ENCODE measurements at regions not wholly inside any gene's neighbourhood (a gene's known extent, or its start where the extent isn't known, plus 50 kb on each side); places are given as distances from the start of the nearest gene placed in this dataset.

- no peaks in the 10 kb centered on the region for H3K4me1 Mint-ChIP-seq
- DNase-seq: no peak
- H3K27me3 Mint-ChIP-seq: no peaks in the 10 kb centered on the region
- ATAC-seq: no peak
- CTCF ChIA-PET: no interaction called here
- H3K27ac Mint-ChIP-seq: no peak overlapping the region
- H3K9me3 Mint-ChIP-seq (ENCODE audit: low read depth): no peaks in the 10 kb centered on the region
- H3K36me3 Mint-ChIP-seq: no peaks in the 10 kb centered on the region
- no peak overlapping the region for H3K4me3 Mint-ChIP-seq
These were observed 215.7 kb upstream of the CST7 start for GRCh38 chr20:24733416-24733815.

DNA sequence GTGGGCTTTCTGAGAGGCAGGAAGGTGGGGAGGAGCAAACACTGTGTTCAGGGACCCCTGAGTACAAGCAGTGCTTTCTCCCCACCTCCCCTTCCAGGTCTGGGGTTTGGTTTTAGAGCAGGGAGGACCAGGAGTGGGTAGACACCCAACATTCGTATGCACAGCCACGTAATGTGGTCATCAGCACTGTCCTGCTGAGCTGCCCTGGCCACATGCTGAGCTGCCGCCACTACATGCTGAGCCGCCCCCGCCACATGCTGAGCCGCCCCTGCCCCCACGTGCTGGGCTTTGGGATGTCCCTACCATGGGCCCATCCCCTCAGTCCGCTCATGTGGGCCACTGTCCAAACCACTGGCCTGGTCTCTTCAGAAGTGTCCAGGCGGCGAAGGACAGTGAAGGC, 214.9 kb upstream of the CST7 start:
- H3K9me3 Mint-ChIP-seq (ENCODE audit: low read depth): no peaks in the 10 kb centered on the region
- no peaks in the 10 kb centered on the region for H3K27me3 Mint-ChIP-seq
- no peak overlapping the region for H3K4me3 Mint-ChIP-seq
- H3K27ac Mint-ChIP-seq: no peak overlapping the region
- CTCF ChIA-PET: no interaction called here
- ATAC-seq (no peak), DNase-seq (no peak)
- H3K4me1 Mint-ChIP-seq: peaks cover 3% of the 10 kb centered on the region
- no peaks in the 10 kb centered on the region for H3K36me3 Mint-ChIP-seq

GRCh38 chr20:24735263-24735662, 213.8 kb upstream of the CST7 start:
- CTCF ChIA-PET: no interaction called here
- H3K36me3 Mint-ChIP-seq: no peaks in the 10 kb centered on the region
- peaks cover 10% of the 10 kb centered on the region for H3K4me1 Mint-ChIP-seq
- ATAC-seq (no peak), DNase-seq (no peak)
- no peak overlapping the region for H3K27ac Mint-ChIP-seq
- no peaks in the 10 kb centered on the region for H3K27me3 Mint-ChIP-seq
- H3K9me3 Mint-ChIP-seq (ENCODE audit: low read depth): no peaks in the 10 kb centered on the region
- no peak overlapping the region for H3K4me3 Mint-ChIP-seq

- Mint-ChIP-seq H3K27me3 (no peaks in the 10 kb centered on the region), H3K9me3 (ENCODE audit: low read depth) (no peaks in the 10 kb centered on the region)
- CTCF ChIA-PET: no interaction called here
These were observed 212.8 kb upstream of the CST7 start for GRCh38 chr20:24736131-24736843.

DNA sequence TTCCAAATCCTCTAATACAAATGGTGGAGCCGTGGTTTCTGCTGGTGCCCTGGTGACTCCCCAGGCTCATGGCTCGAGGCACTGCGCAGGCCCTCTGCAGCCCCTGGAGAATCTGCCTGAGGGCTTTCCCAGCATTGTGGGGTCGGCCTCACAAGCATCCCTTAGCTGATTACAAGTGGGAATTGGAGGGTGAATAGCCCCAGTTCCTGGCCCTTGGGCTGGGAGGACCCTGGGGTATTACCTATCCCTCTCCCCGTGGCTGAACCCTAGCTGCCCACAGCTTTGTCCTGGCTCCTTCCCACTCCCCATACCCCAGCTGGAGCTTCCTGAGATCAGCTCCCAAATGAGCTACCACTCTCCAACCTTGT, 212.2 kb upstream of the CST7 start:
- Mint-ChIP-seq H3K27ac (no peak overlapping the region), H3K4me3 (no peak overlapping the region), H3K27me3 (no peaks in the 10 kb centered on the region), H3K4me1 (peaks cover 15% of the 10 kb centered on the region), H3K36me3 (no peaks in the 10 kb centered on the region), H3K9me3 (ENCODE audit: low read depth) (no peaks in the 10 kb centered on the region)
- ATAC-seq (no peak), DNase-seq (no peak)
- CTCF ChIA-PET: no interaction called here

More at GRCh38 chr20:24736131-24736843, 212.8 kb upstream of the CST7 start:
- Mint-ChIP-seq H3K36me3 (no peaks in the 10 kb centered on the region), H3K27ac (no peak overlapping the region), H3K4me1 (peaks cover 15% of the 10 kb centered on the region), H3K4me3 (no peak overlapping the region)
- no peak for ATAC-seq
- DNase-seq: no peak

DNA sequence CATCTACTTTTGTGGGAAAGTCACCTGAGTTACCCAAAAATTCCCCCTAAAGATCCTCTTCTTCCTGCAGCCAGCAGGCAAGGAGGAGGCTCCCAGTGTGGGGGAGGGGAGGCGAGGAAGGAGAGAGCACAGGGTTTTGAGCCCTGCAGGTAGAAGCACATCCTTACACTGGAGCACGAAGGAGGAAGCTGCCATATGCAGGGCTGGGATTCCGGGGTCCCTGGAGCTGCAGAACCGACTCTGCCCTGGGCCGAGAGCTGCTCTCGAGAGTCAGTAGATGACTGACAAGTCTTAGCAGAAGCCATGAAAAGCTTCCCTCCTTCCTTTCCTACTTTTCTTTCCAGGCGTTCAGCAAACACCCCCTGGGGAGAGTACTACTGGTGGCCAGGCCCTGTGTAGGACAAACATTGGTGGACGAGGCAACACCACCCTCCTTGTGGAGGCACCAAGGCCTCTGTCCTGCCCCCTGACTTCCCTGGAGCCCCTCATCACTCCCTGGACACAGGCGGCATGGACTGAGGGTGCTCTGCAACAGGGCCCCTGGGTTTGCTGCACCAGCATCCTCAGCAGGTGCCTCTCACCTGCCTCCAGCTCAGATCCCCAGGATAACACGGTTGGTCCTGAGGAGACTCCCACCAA, 211.7 kb upstream of the CST7 start:
- DNase-seq: no peak

DNA sequence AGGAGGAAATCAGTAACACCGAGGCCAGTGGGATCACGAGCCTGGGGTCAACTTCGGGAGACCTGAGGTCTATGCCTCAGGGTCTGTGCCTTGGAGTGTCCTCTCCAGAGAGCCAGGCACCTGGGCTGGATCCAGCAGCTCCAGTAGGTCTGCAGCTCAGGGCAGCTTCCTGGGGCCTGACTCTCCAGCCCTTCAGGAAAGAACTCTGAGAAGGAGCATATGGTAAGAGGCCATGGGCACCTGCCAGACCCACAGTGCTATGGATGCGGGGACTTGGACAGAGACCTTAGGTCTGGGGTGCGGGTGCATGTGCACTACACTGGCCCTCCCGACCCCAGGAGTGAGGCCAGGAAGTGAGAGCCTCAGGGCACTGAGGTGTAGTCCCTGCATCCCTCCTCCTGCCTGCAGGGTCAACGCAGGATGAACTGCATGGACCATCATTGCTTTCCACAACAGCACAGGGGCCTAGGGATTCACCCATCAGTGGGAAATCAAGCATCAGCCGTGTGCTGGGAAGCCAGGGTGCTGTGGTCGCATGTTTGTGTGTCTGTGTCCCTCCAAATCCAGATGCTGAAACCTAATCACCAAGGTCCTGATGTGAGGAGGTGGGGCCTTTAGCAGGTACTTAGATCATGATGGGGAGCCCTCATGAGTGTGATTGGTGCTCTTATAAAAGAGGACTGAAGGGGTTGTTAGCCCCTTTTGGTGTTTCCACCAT, 210.9 kb upstream of the CST7 start:
- Mint-ChIP-seq H3K9me3 (ENCODE audit: low read depth) (no peaks in the 10 kb centered on the region), H3K4me3 (no peak overlapping the region), H3K36me3 (no peaks in the 10 kb centered on the region), H3K27ac (no peak overlapping the region), H3K27me3 (no peaks in the 10 kb centered on the region), H3K4me1 (peaks cover 15% of the 10 kb centered on the region)
- DNase-seq (no peak), ATAC-seq (no peak)
- CTCF ChIA-PET: no interaction called here

More for the DNA sequence above, 211.7 kb upstream of the CST7 start:
- Mint-ChIP-seq H3K9me3 (ENCODE audit: low read depth) (no peaks in the 10 kb centered on the region), H3K4me3 (no peak overlapping the region), H3K27me3 (no peaks in the 10 kb centered on the region), H3K4me1 (peaks cover 15% of the 10 kb centered on the region), H3K36me3 (no peaks in the 10 kb centered on the region), H3K27ac (no peak overlapping the region)
- ATAC-seq: no peak
- CTCF ChIA-PET: no interaction called here

- peak; percentile 39 for ATAC-seq
- Mint-ChIP-seq H3K27me3 (no peaks in the 10 kb centered on the region), H3K9me3 (ENCODE audit: low read depth) (no peaks in the 10 kb centered on the region), H3K4me3 (peak overlapping the region; percentile 37), H3K27ac (peak overlapping the region; percentile 41), H3K4me1 (peaks cover 15% of the 10 kb centered on the region), H3K36me3 (no peaks in the 10 kb centered on the region)
- CTCF ChIA-PET: no interaction called here
- DNase-seq: no peak
These were observed 210.0 kb upstream of the CST7 start for GRCh38 chr20:24738981-24739633.

DNA sequence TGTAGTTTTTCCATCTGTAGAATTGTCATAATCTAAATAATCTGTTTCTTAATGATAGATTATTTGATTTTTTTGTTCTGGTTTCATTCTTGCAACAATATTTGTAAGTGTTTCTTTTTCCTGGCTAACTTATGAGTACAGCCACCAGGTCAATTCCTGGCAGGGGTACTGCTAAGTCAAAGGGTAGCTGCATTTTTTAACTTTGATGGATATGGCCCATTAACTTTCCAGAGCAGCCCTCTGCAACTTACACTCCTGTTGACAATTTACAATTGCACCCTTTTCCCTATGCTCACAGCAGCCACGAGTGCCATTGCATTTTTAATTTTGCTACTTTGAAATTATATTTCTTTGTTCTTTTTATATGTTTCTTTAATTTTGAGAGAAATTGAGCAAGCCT, 209.3 kb upstream of the CST7 start:
- ATAC-seq: no peak
- CTCF ChIA-PET: no interaction called here
- no peaks in the 10 kb centered on the region for H3K27me3 Mint-ChIP-seq
- H3K27ac Mint-ChIP-seq: peak overlapping the region; percentile 17
- H3K9me3 Mint-ChIP-seq (ENCODE audit: low read depth): no peaks in the 10 kb centered on the region
- no peak for DNase-seq
- H3K36me3 Mint-ChIP-seq: no peaks in the 10 kb centered on the region
- H3K4me1 Mint-ChIP-seq: peaks cover 15% of the 10 kb centered on the region
- H3K4me3 Mint-ChIP-seq: peak overlapping the region; percentile 37

DNA sequence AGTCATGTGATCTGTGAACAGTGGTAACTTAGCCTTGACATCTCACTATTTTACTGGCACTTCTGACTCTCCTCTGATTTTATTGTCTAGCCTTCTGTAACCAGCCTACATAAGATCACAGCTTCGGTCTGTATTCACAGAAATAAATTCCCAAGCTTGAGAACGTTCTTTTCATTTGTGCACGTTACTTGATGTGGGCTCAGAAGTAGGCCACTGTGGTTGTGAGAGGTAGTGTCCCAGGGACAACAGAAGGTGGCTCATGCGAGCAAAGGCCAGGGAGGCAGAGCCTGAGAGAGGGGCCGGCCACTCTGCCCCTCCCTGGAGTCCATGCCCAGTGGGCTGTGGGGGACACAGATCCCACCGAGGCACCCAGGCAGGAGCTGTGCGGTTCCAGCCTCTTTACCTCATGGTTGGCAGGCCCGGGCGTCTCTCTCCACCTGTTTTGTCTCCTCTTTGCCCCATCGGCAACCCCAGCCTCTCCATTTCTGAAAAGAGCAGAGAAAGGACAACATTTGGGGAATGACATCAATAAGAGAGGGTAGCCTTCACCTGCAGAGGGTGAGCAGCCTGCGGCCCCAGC, 207.5 kb upstream of the CST7 start:
- CTCF ChIA-PET: no interaction called here
- no peaks in the 10 kb centered on the region for H3K36me3 Mint-ChIP-seq
- ATAC-seq (no peak), DNase-seq (no peak)
- H3K27me3 Mint-ChIP-seq: no peaks in the 10 kb centered on the region
- no peak overlapping the region for H3K4me3 Mint-ChIP-seq
- no peaks in the 10 kb centered on the region for H3K9me3 Mint-ChIP-seq (ENCODE audit: low read depth)
- no peak overlapping the region for H3K27ac Mint-ChIP-seq
- peaks cover 15% of the 10 kb centered on the region for H3K4me1 Mint-ChIP-seq

DNA sequence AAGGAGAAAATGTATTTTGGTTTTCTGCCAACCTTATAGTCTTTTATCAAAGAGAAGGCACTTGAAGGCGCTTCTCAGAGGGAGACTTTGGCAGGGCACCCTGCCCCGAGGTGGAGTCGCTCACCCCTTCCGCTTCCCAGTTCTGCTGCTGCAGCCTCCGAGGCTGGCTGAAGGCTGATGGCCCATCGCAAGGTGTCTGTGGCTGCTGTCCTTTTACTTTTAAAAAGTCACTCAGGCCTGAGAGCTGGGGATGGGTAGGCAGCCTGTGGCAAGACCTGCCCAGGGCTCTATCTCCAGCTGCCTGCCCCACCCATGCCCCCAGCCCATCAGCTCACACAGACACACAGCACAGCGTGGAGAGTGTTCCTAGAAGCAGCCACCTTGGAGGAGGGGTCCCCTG, 206.6 kb upstream of the CST7 start:
- Mint-ChIP-seq H3K9me3 (ENCODE audit: low read depth) (no peaks in the 10 kb centered on the region), H3K27ac (no peak overlapping the region), H3K27me3 (no peaks in the 10 kb centered on the region), H3K4me3 (no peak overlapping the region), H3K4me1 (peaks cover 21% of the 10 kb centered on the region), H3K36me3 (no peaks in the 10 kb centered on the region)
- DNase-seq: peak; percentile 28
- CTCF ChIA-PET: no interaction called here
- ATAC-seq: no peak

- no peaks in the 10 kb centered on the region for H3K9me3 Mint-ChIP-seq (ENCODE audit: low read depth)
- CTCF ChIA-PET: no interaction called here
- no peak overlapping the region for H3K4me3 Mint-ChIP-seq
- H3K27me3 Mint-ChIP-seq: peaks cover 2% of the 10 kb centered on the region
- H3K27ac Mint-ChIP-seq: no peak overlapping the region
- no peaks in the 10 kb centered on the region for H3K36me3 Mint-ChIP-seq
- ATAC-seq (no peak), DNase-seq (peak; percentile 37)
- H3K4me1 Mint-ChIP-seq: peaks cover 25% of the 10 kb centered on the region
These were observed 206.1 kb upstream of the CST7 start for GRCh38 chr20:24742989-24743388.

- Mint-ChIP-seq H3K4me1 (peaks cover 25% of the 10 kb centered on the region), H3K36me3 (no peaks in the 10 kb centered on the region), H3K27ac (no peak overlapping the region), H3K9me3 (ENCODE audit: low read depth) (no peaks in the 10 kb centered on the region), H3K4me3 (no peak overlapping the region), H3K27me3 (peaks cover 2% of the 10 kb centered on the region)
- CTCF ChIA-PET: no interaction called here
- peak; percentile 7 for DNase-seq
- no peak for ATAC-seq
These were observed 205.4 kb upstream of the CST7 start for GRCh38 chr20:24743641-24744040.

Measured in activated CD8-positive, alpha-beta memory T cell treated with anti-CD3 and anti-CD28 coated beads, Interleukin-2, amount 10 ng/mL, durations not matched to agents 7 days and 5 days (primary cell).